Mammary epithelial cell (primary cell): ENCODE measurements at regions not wholly inside any gene's neighbourhood (a gene's known extent, or its start where the extent isn't known, plus 50 kb on each side); places are given as distances from the start of the nearest gene placed in this dataset.

ENCODE experiments used
- CTCF ChIP-seq, 2 donors: IDR thresholded peaks in 1 of 2; conservative IDR thresholded peaks in 1 of 2; 2 replicates each; pipeline ENCODE4 v1.5.1; 2011 to 2012; ENCODE audit warnings: inconsistent platforms in 2 of 2, low read length in 2 of 2, mild to moderate bottlenecking in 2 of 2, control low read depth in 1 of 2, low read depth in 1 of 2; ENCODE audit not compliant: insufficient read depth in 1 of 2; ENCODE audit errors: extremely low read depth in 1 of 2
- EZH2 ChIP-seq: IDR thresholded peaks from 2 replicates; pipeline ENCODE4 v1.6.1; 2012; ENCODE audit warnings: low read length, inconsistent platforms, borderline replicate concordance

GRCh38 chr5:167208911-167209310 is 1082.5 kb upstream of the WWC1 start:
- TF ChIP-seq CTCF (conservative IDR thresholded peaks at IDR 0.05 in 1 of 2, IDR thresholded peaks at IDR 0.05 in 1 of 2; ENCODE audit: extremely low read depth in 1 of 2, insufficient read depth in 1 of 2, low read depth in 1 of 2, low read length in 2 of 2) (no peak), EZH2 (no peak)
